ENCODE measurements at regions not wholly inside any gene's neighbourhood (a gene's known extent, or its start where the extent isn't known, plus 50 kb on each side); places are given as distances from the start of the nearest gene placed in this dataset.

GRCh38 chr2:118350621-118351020 lies 262.4 kb downstream of the INSIG2 start:
- no peak overlapping the region for H3K4me3 Mint-ChIP-seq
- POLR2A ChIA-PET, result no interaction called here
- H3K4me1 Mint-ChIP-seq, result peaks cover 19% of the 10 kb centered on the region
- no peak overlapping the region for H3K27ac Mint-ChIP-seq
- no peaks in the 10 kb centered on the region for H3K36me3 Mint-ChIP-seq
- ATAC-seq, result no peak
- CTCF ChIA-PET, result interaction anchor here (0.6 kb wide), 1 partner anchor 139 kb away, joined by 3 read pairs; no protein-coding TSS in a partner anchor
- DNase-seq (ENCODE audit: low spot score), result no peak
- H3K9me3 Mint-ChIP-seq, result peaks cover 10% of the 10 kb centered on the region
- no peak for TF ChIP-seq IRF2 (CRISPR knock-in tag; IDR thresholded peaks at IDR 0.05; ENCODE audit: borderline replicate concordance, low read depth)
- no peak for TF ChIP-seq CREM (CRISPR knock-in tag; IDR thresholded peaks at IDR 0.05)
- no peak for TF ChIP-seq ZNF232 (CRISPR knock-in tag; IDR thresholded peaks at IDR 0.05)
- no peak for TF ChIP-seq GABPB1 (CRISPR knock-in tag; IDR thresholded peaks at IDR 0.05)
- H3K27me3 Mint-ChIP-seq (ENCODE audit: low read depth), result no peaks in the 10 kb centered on the region

GRCh38 chr2:118349365-118349764 lies 261.1 kb downstream of the INSIG2 start:
- H3K9me3 Mint-ChIP-seq, result peaks cover 15% of the 10 kb centered on the region
- no peak overlapping the region for H3K27ac Mint-ChIP-seq
- ChIA-PET POLR2A (no interaction called here), CTCF (no interaction called here)
- H3K4me3 Mint-ChIP-seq, result no peak overlapping the region
- no peak for TF ChIP-seq NR3C1 (CRISPR knock-in tag; conservative IDR thresholded peaks at IDR 0.05; ENCODE audit: low read depth)
- no peak for TF ChIP-seq MYBL2 (CRISPR knock-in tag; IDR thresholded peaks at IDR 0.05)
- no peaks in the 10 kb centered on the region for H3K27me3 Mint-ChIP-seq (ENCODE audit: low read depth)
- no peak for ATAC-seq
- H3K4me1 Mint-ChIP-seq, result peaks cover 27% of the 10 kb centered on the region
- DNase-seq (ENCODE audit: low spot score), result no peak
- H3K36me3 Mint-ChIP-seq, result no peaks in the 10 kb centered on the region

GRCh38 chr2:118348380-118349034 lies 260.2 kb downstream of the INSIG2 start:
- no peak overlapping the region for H3K27ac Mint-ChIP-seq
- TF ChIP-seq USF2 (CRISPR knock-in tag; IDR thresholded peaks at IDR 0.05) (no peak), CTCF (IDR thresholded peaks at IDR 0.05) (no peak), ERG (CRISPR knock-in tag; IDR thresholded peaks at IDR 0.05) (no peak), CREB1 (CRISPR knock-in tag; IDR thresholded peaks at IDR 0.05) (no peak), OVOL2 (CRISPR knock-in tag; IDR thresholded peaks at IDR 0.05; ENCODE audit: borderline replicate concordance) (no peak), TEAD1 (CRISPR knock-in tag; IDR thresholded peaks at IDR 0.05) (no peak), ELF4 (CRISPR knock-in tag; IDR thresholded peaks at IDR 0.05; ENCODE audit: low read depth) (no peak), AR (CRISPR knock-in tag; IDR thresholded peaks at IDR 0.05) (no peak), CDX4 (CRISPR knock-in tag; IDR thresholded peaks at IDR 0.05; ENCODE audit: borderline replicate concordance) (no peak), NFYB (CRISPR knock-in tag; conservative IDR thresholded peaks at IDR 0.05; ENCODE audit: low read depth) (no peak), RELA (CRISPR knock-in tag; IDR thresholded peaks at IDR 0.05; ENCODE audit: borderline replicate concordance) (no peak), ZNF425 (CRISPR knock-in tag; conservative IDR thresholded peaks at IDR 0.05) (no peak), MYBL2 (CRISPR knock-in tag; IDR thresholded peaks at IDR 0.05) (no peak), ATF1 (CRISPR knock-in tag; IDR thresholded peaks at IDR 0.05) (no peak), CBFB (CRISPR knock-in tag; IDR thresholded peaks at IDR 0.05; ENCODE audit: low read depth) (no peak)
- peaks cover 27% of the 10 kb centered on the region for H3K4me1 Mint-ChIP-seq
- no peak overlapping the region for H3K4me3 Mint-ChIP-seq
- no peaks in the 10 kb centered on the region for H3K36me3 Mint-ChIP-seq
- ATAC-seq (no peak), DNase-seq (ENCODE audit: low spot score) (no peak)
- H3K9me3 Mint-ChIP-seq, result peaks cover 15% of the 10 kb centered on the region
- POLR2A ChIA-PET, result no interaction called here
- CTCF ChIA-PET, result no interaction called here
- no peaks in the 10 kb centered on the region for H3K27me3 Mint-ChIP-seq (ENCODE audit: low read depth)

All from WTC11 (cell line).